NCI-H1105 (cell line): ENCODE measurements at regions not wholly inside any gene's neighbourhood (a gene's known extent, or its start where the extent isn't known, plus 50 kb on each side); places are given as distances from the start of the nearest gene placed in this dataset.

Source experiments
- DNase-seq: peaks from one replicate; lab custom pipeline; 2025; lab: John Stamatoyannopoulos, UW

DNA sequence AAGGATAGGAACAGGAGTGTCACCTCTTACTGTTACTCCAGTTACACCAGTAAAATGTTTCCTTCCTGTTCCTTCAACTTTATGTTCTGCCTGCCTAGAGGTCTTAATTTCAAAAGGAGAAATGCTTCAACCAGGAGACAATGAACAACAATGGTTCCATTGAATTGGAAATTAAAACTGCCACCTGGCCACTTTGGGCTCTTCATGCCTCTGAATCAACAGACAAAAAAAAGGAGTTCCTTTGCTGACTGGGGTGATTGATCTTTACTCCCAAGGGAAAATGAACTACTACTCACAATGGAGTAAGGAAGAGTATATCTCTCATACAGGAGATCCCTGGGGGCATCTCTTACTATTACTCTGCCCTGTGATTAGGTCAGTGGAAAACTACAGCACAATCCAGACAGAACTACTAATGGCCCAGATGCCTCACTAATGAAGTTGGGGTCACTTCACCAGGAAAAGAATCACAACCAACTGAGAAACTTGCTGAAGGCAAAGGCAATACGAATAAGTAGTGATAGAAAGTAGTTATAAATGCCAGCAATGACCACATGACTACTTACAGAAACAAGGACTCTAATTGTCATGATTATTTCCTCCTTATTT lies 76.6 kb upstream of the PRDX6 start:
- no peak for DNase-seq

DNA sequence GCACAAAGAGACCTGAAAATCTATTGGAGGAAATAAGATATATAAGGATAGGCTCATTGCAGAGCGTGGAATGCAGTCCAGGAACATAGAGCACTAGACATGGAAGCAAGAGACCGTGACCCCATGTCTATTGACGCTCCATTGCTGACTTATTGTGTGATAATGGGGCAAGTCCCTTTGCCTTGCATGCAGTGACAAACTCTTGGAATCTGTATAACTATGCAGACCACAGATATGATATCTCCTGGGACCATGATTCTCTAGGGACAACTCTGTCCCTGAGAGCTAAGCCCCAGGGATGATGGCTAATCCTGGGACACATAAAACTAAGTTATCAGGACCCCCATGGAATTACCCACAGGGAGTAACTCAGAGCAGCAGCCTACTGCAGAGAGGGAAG lies 73.1 kb upstream of the PRDX6 start:
- DNase-seq, result no peak

GRCh38 chr1:173405281-173405680 lies 71.9 kb upstream of the PRDX6 start:
- DNase-seq, result no peak

DNA sequence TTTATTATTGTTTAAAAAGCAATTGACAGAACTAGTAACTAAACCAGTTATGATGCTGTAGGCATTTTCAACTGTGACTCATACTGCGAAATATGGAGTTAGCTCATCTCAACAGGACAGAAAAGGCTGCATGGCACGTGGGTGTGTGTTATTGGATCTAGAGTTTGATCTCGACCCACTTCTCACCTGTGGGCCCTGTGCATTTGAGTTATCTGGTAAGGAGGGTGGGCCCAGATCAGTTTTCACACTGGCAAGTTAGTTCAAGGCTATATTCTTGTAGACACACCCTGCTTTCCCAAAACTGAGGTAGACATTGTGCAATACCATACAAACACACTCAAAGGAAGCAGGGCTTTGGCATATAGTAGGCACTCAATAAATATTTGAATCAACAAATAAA lies 71.3 kb upstream of the PRDX6 start:
- no peak for DNase-seq

DNA sequence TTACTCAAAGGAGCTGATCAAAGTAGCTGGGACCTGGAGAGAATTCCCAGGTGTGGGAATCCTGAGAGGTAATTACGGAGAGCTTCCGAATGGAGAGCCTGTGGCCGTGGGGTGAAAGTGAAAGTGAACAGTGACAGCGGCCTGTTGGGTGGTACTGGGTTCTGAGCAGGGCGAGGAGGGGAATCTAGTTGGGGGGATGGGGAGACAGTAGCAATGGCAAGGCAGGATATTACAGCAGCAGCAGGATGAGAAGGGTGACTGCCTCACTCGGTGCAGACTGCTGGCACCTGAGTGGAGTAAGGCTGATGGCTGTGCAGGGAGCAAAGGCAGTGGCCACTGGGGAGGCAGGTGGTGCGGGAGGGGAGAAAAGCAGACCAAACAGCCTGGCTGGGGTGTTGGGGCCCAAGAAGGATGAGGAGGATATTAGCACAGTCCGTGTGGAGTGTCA lies 70.3 kb upstream of the PRDX6 start:
- no peak for DNase-seq

- no peak for DNase-seq
These were observed 69.3 kb upstream of the PRDX6 start for GRCh38 chr1:173407846-173408245.

- DNase-seq, result no peak
These were observed 68.2 kb upstream of the PRDX6 start for GRCh38 chr1:173408886-173409285.

DNA sequence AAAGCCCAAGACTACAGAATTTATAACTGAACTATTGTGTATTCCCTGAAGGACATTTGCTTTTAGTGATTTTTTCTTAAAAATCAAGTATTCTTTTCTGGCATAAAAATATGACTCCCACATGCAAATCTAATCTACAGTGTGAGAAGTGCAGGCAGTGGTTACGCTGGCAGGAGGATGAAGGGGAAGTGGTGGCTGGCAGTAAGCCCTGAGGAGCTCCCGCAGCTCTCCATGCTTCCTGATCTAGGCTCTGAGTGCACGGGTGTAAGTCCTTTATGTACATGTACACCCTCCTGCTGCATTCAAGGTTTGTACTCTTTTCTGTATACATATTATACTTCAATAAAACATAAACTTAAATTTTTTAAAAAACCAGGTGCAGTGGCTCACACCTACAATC lies 67.5 kb upstream of the PRDX6 start:
- DNase-seq, result no peak

- DNase-seq, result no peak
These were observed 66.9 kb upstream of the PRDX6 start for GRCh38 chr1:173410133-173410793.

- no peak for DNase-seq
These were observed 66.3 kb upstream of the PRDX6 start for GRCh38 chr1:173410794-173411236.

GRCh38 chr1:173411835-173412742 lies 65.0 kb upstream of the PRDX6 start:
- DNase-seq, result no peak

DNA sequence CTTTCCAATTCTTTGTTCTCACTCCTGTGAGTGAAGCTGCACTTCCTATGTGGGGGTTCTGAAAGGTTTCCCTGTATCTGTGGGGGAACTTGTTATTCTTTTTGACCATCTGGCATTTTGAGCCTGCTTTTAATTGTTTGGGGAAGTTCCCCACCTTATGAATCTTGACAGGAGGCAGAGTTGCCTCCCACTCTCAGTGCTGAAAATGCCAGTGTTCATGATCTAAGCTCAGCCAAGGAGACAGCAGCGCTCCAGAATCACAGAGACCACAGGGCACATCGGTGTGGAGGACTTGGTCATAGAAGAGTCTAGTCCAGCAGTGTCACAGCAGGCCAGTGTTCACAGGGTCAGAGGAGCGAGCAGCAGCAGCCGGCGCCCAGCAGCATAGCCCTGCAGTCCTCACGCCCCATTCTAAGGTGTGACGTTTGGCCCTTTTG lies 63.8 kb upstream of the PRDX6 start:
- DNase-seq, result no peak

DNA sequence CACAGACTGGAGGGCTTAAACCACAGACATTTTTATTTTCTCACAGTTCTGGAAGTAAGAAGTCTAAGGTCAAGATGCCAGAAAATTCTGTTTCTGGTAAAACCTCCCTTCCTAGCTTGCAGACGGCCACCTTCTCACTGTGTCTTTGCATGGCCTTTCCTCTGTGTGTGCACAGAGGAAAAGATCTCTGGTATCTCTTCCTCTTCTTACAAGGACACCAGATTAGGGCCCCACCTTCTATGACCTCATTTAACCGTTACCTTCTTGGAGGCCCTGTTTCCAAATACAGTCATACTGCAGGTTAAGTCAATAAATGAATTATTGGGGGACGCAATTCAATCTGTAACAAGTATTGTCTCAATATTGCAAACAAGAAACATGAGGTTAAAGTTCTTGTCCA lies 63.0 kb upstream of the PRDX6 start:
- no peak for DNase-seq

- no peak for DNase-seq
These were observed 62.5 kb upstream of the PRDX6 start for GRCh38 chr1:173414539-173415226.

- DNase-seq, result no peak
These were observed 61.6 kb upstream of the PRDX6 start for GRCh38 chr1:173415490-173415889.

- DNase-seq, result no peak
These were observed 61.2 kb upstream of the PRDX6 start for GRCh38 chr1:173415905-173416450.

DNA sequence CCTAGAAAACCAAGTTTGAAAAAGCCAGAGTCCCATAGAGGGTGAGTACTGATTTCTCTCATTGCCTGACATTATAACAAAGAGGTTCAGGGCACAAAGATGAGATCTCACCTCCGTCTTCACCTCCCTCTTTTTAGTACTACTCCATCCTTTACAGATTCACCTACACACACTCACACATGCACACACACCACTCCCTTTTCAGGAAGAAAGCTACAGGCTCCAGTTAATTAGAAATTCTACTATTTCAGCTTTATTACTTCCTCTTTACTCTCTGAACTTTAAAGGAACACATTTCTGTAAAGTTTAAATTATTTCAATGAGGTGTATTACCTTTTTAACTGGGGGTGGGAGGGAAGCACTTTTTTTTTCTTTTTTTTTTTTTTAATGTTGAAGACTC lies 59.6 kb upstream of the PRDX6 start:
- no peak for DNase-seq

GRCh38 chr1:173418107-173418985 lies 58.8 kb upstream of the PRDX6 start:
- DNase-seq, result no peak

DNA sequence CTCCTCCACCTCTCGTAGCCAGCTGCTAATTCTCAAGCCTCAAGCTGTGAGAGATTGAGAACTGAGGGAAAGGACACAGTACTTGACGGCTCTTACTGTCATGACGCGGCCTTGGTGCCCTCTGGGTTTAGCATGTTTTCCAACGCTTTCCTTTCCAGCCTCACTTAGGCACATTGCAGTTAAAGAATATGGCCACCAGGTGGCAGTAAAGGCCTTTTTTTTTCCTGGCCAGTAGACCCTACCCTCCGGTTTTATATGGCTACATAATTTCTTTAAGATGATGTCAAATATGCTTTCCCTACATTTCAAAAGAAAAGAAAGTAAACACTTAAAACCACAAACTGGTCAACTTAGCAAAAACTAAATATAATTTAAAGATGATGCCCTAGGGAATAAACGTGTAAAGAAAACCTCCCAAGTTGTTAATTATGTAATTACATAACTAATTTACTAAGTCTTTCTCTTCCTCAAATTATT lies 56.8 kb upstream of the PRDX6 start:
- DNase-seq, result peak; percentile 43

- DNase-seq, result no peak
These were observed 55.8 kb upstream of the PRDX6 start for GRCh38 chr1:173421286-173421685.

DNA sequence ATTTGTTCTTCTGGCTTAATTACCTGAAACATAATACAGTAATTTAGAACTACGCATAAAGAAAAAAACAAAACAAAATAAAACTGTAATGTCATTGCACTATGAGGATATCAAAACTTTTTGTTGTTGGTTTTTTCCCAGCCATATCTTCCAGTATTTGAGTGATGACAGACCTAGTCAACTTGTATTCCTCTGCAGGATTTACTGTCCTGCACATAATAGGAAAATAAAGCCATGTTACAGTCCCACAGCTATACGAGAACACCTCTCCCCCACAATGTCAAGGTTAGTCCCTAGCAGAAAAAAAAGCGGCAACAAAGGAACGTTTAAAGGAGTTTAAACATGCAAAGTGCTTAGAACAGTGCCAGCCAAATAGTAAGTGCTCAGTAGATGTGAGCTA lies 55.3 kb upstream of the PRDX6 start:
- DNase-seq, result no peak
